Activated CD4-positive, alpha-beta T cell treated with anti-CD3 and anti-CD28 coated beads, Interleukin-2, Interleukin-4, amounts not matched to agents 100 ng/mL and 50 ng/mL, durations not matched to agents 16 hours and 8 hours (primary cell): ENCODE measurements at regions not wholly inside any gene's neighbourhood (a gene's known extent, or its start where the extent isn't known, plus 50 kb on each side); places are given as distances from the start of the nearest gene placed in this dataset.
"Not testable (repeated sequence)": the region's sequence is repeated elsewhere in the genome, so short reads cannot be mapped to it uniquely, and the experiment has no call there.

Source experiments
- DNase-seq: peaks from one replicate; pipeline ENCODE4 v3.0.0-alpha.2; 2020; ENCODE audit warnings: low spot score

DNA sequence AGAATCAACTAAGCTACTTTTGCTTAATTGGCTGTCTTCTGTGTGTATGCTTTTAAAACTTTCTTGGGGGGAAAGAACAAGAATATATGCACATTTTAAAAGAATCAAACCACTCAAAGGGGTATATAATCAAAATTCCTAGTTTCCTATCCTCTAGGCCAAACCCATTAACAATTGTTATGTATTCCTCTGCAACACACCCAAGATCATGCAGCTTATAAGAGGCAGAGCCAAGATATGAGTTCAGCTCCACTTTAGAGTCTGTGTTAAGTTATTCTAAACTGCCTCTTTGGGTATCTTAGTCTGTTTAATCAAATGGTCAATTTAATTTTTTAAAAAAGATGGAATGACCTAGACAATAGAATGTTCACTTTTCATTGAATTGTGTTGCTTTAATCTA, 326.1 kb upstream of the IL12A start:
- no peak for DNase-seq

DNA sequence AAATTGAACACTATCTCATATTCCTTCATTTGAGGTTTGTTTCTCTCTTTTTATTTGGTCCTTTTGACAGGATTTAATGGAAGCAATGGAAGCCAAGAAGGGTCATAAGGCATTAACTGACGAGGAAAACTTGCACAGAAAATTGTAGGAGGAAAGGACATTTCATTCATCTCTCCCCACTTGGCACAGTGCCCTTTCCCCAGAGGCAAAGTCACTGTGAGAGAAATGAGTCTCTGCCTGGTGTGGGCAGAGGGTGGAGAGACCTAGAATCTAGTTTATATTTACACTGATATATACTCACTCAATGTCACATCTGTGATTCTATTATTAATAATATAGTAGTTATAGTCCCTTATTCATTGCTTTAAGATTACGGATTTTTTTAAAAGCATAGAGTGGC, 324.6 kb upstream of the IL12A start:
- no peak for DNase-seq

DNA sequence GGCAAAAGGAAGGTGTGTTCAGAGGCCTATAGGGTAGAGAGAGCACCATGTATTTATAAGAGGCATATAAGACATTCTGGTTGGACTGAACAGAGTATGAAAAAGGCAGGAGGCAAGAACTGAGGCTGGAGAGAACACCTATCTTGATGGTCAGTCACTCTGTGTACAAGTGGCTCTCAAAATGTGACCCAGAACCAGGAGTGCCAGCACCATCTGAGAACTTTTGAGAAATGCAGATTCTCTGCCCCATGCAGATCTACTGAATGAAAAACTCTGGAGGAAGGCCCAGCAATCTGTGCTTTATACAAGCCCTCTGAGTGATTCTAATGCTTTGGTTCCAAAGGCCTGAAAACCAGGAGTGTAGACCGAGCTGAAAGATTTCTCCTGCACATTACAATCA, 324.0 kb upstream of the IL12A start:
- no peak for DNase-seq

DNA sequence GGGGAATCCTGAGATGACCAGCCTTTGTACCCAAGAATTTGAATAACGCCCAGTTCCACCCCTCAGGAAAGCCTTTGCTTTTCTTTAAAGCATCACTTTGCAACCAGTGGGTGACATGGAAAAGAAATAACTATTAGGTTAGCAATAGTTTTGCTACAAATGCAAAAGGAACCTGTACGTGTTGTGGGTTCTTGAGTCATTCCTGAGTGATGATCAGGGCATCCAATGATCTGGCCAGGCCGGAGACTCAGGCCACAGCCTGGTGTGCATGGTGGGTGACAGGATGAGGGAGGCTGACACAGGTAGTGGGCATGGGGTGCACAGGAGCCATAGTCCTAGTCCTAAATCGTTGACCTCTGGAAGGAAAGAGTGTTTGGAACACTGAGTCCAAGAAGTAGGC, 321.4 kb upstream of the IL12A start:
- no peak for DNase-seq

DNA sequence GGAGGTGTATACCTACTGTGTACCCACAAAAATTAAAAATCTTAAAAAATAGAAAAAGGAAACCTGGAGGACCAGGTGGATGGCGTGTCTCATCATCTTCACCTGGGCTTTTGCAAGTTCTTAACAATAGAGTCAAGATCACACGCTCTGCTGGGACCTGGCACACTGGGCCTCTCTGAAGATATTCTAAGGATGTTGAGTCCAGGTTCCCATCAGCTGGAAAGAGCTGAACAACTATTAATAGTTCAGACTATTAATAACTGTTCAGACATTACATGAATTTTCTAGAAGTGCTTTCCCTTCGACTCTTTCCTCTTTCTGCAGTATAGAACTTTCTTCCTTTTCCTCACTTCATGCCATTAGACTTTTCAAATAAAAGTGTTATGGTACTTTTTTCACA, 320.2 kb upstream of the IL12A start:
- DNase-seq: no peak

- no peak for DNase-seq
Observed at GRCh38 chr3:159668990-159669476, 319.6 kb upstream of the IL12A start.

- DNase-seq: no peak
Observed at GRCh38 chr3:159669766-159670165, 318.9 kb upstream of the IL12A start.

DNA sequence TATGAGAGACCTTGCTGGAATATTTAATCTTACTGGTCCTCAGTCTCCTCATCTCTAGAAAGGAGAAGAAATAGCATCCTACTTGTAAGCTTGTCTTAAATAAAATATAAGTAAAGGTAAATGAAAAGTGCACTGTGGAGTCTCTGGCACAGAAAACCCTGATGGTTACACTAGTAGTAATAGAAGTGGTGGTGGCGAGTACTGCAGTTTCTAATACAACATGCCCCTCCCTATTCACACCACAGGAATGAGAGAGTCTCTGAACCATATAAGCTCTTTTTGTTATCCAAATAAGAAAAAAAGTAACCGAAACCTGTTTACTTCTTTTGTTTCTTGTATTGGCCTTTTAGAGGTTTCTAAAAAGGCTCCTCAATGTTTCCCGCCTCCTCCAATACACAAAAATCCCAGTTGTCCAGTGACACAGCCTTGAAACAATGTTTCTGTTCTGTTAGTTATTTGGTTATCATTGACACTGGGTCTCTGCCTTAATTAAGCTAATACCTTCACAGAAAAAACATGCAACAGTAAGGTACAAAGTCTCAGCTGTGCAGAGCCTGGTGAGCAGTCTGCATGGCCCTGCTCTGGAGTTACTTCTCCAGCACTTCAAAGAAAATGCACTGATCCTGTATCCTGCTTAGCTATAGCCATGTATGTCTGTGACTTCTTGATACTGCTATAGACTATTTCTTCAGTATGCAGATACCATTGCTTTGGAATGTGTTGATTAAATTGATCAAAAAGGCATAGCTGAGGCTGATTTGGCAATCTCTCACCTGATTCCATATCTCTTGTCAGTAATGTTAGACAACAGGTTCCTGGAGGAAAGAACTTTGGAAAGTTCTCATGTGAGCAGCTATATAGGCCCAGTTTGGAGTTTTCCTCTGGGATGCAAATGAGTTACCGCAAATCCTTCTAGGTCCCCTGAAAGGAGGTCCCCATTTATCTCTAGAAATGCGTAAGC, 315.6 kb upstream of the IL12A start:
- DNase-seq: no peak

DNA sequence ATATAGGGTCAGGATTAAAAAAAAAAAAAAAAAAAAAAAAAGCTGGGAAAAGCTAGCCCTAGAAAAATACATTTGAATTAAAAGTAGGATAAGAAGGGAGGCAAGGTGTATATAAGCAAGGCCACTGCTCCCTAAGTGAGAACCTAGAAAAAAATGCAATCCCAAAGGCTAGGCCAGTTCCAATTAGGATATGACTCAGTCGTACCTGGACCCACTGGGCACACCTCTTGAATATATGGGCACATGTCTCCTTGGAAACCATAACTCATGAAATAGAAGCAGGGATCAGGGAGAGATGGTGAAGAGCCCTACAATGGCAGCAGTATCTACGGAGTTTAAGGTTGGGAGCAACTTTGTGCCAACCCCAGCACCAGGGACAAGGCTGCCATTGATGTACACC, 314.1 kb upstream of the IL12A start:
- DNase-seq: no peak

DNA sequence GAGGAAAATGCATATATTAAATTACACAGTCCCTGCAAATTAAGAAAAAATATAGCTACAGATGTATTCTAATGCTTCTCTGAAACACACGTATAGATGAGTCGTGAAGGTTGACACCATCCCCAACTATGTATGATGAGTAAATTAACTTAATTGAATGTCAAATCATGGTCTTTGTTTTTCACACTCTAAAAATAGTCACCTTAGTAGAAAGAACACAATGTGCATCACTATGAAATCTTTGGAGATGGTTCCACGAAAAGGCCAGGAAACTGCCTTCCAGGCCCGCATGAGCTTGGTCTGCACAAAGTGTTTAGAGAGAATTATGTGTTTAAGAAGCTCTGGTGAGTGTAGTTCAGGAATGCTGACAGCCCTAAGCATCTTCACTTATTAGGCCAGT, 313.4 kb upstream of the IL12A start:
- no peak for DNase-seq

DNA sequence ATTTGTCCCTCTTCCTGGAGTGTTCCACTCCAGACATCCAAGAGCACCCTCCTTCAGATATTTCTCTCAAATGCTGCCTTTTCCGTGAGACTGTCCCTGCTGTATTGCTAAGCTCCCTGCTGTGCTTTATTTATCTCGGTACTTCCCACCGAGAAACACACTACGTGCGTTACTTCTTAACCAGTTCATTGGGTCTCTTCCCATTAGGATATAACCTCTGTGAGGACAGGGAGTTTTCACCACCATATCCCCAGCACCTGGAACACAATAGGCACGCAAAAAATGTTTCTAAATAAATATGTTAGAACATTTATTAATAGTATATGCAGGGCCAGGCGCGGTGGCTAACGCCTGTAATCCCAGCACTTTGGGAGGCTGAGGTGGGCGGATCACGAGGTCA, 308.7 kb upstream of the IL12A start:
- DNase-seq: no peak

- not testable (repeated sequence) for DNase-seq
Observed at GRCh38 chr3:159681717-159682116, 306.9 kb upstream of the IL12A start.

- no peak for DNase-seq
Observed at GRCh38 chr3:159685801-159686200, 302.8 kb upstream of the IL12A start.

DNA sequence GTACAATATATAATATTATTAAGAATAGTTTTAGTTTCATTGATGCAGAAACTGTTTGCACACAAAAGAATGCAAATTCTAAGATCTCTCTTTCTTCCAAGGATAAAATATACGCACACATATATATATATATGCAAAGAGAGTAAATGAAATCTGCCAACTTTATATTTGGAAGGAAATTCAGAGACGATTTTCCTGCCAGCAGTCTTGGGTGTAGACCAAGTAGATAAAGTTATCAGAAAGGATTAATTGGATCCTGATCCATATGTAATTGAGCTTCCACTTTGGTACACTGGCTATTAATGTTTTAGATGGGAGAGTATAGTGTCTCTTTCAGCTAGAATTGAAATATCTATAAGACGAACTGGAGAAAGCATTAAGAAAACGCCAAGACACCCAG, 295.4 kb upstream of the IL12A start:
- no peak for DNase-seq

DNA sequence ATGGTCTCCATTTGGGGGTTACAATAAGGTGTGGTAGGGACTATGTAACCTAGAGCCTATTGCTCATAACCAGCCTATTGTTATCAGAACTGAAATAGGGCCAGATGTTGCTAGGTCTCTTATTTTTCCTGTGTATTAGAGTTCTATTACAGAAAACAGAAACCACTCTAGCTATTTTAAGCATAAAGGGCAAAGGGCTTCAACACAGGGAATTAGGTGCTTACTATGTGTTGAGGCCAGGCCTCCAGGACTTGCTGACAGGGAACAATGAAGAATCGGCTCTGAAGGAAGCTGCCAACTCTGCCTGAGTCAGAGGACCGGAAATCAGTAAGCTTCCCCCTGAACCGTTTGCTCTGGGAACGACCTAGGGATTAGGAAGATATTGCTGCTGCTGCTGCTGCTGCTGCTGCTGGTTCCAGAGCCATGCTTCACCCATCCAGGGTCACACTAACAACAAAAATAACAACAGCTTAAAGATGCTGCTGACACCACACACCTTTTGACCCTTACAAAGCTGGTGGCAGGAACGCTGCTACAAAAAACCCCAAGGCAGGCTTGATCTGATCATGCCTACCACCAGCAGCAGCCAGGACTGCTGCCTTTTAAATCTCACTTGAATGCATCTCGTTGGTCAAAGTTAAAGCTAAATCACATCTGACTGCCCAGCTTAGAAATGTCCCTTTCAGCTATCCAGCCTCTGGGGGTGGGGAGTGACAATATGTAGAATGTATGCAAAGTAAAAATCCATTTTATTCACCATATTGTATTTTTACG, 276.9 kb upstream of the IL12A start:
- no peak for DNase-seq

- no peak for DNase-seq
Observed at GRCh38 chr3:159721324-159721723, 267.3 kb upstream of the IL12A start.

- DNase-seq: no peak
Observed at GRCh38 chr3:159723295-159723694, 265.3 kb upstream of the IL12A start.

GRCh38 chr3:159724627-159725026, 264.0 kb upstream of the IL12A start:
- no peak for DNase-seq

GRCh38 chr3:159726231-159726964, 262.2 kb upstream of the IL12A start:
- DNase-seq: no peak

- DNase-seq: no peak
Observed at GRCh38 chr3:159727506-159727905, 261.1 kb upstream of the IL12A start.

DNA sequence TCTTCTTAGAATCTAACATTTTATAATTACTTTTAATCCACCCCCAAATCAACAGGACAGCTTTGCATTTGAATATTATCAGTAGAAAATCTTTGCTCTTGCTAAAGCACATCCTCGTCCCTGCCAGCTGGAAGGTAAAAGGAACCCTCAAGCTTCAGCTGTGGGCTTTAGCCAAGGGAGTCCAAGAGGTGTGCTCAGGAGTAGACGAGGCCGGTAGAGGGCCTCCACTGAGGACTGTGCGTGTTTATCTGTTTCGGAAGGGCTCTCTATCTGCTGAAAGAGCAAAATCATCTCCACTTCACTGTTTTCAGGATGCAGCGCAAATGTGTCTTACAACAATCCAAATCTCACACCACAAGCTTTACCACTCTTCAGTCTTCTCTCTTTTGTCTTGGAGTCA, 257.4 kb upstream of the IL12A start:
- no peak for DNase-seq
